ENCODE measurements at regions not wholly inside any gene's neighbourhood (a gene's known extent, or its start where the extent isn't known, plus 50 kb on each side); places are given as distances from the start of the nearest gene placed in this dataset.

GRCh38 chr10:65847436-65848230 lies 1078.2 kb upstream of the LRRTM3 start:
- no peak for DNase-seq

GRCh38 chr10:65858841-65859240 lies 1067.0 kb upstream of the LRRTM3 start:
- no peak for DNase-seq

- no peak for DNase-seq
Observed at GRCh38 chr10:65861249-65861648, 1064.6 kb upstream of the LRRTM3 start.

All from activated CD8-positive, alpha-beta memory T cell treated with anti-CD3 and anti-CD28 coated beads, Interleukin-2, amount 50 U/mL, for 48 hours (primary cell).